ENCODE measurements at regions not wholly inside any gene's neighbourhood (a gene's known extent, or its start where the extent isn't known, plus 50 kb on each side); places are given as distances from the start of the nearest gene placed in this dataset.

DNA sequence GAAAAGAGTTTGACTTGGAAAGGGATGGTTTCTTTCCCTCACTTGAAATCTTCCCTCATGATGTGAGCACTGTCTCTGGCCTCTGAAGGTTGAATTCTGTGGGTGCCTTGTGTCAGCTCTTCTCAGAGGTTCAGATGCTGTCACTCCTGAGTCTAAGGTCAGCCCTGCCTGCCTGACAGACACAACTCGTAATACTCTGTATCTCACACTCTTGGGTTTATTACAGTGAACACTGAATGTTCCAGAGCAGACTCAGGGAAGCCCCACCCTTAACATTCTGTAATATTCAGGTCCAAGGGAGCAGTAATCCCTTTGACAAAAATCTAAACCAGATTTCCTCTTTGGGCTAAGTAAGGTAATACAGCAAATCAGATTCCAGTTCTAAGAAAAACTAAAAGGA lies 837.8 kb downstream of the QKI start:
- H2AK5ac ChIP-seq (ENCODE audit: low read depth, low read length), result no peak overlapping the region
- intact Hi-C loops (cut with micrococcal nuclease), result no loop called here
- in situ Hi-C loops (cut with MboI; ENCODE audit: low sequenced_read_pairs), result no loop called here
- H3K23ac ChIP-seq (ENCODE audit: low read depth, low read length), result no peak overlapping the region
- H4K5ac ChIP-seq (ENCODE audit: low read depth, low read length), result no peak overlapping the region
- no peaks in the 10 kb centered on the region for H3K79me1 ChIP-seq (ENCODE audit: low read depth in 1 of 2, low read length in 2 of 2)
- H3K4me1 ChIP-seq (ENCODE audit: control insufficient read depth, insufficient read depth, low read length), result no peaks in the 10 kb centered on the region
- dilution Hi-C loops (cut with HindIII; ENCODE audit: low sequenced_read_pairs, unreplicated experiment), result no loop called here
- no peak overlapping the region for H3K4me3 ChIP-seq (ENCODE audit: insufficient read depth, low read depth, low read length)
- BruUV-seq (replicated peaks), result no TSS peak
- H3K9me3 ChIP-seq (ENCODE audit: control insufficient read depth, insufficient read depth, low read length), result peaks cover 13% of the 10 kb centered on the region
- no peak overlapping the region for H3K9ac ChIP-seq (ENCODE audit: low read depth, low read length)
- DNase-seq (no peak), ATAC-seq (ENCODE audit: low read depth) (no peak)
- no peak overlapping the region for H3K4ac ChIP-seq (ENCODE audit: low read depth, low read length)
- no peak overlapping the region for H2AFZ ChIP-seq (replicated peaks; ENCODE audit: low read length, poor library complexity)
- no peak overlapping the region for H4K91ac ChIP-seq (ENCODE audit: insufficient read depth, low read depth, low read length)
- H3K4me2 ChIP-seq (ENCODE audit: low read depth, low read length), result no peak overlapping the region
- TF ChIP-seq NFE2L2 (IDR thresholded peaks at IDR 0.05; ENCODE audit: low read depth, low read length) (no peak), MXI1 (IDR thresholded peaks at IDR 0.05; ENCODE audit: borderline replicate concordance, low read depth, low read length) (no peak), POLR2A (IDR thresholded peaks at IDR 0.05; ENCODE audit: low read depth, low read length) (no peak), RFX5 (IDR thresholded peaks at IDR 0.05; ENCODE audit: low read depth, low read length) (no peak), RCOR1 (IDR thresholded peaks at IDR 0.05; ENCODE audit: insufficient replicate concordance, low read length) (no peak), FOS (IDR thresholded peaks at IDR 0.05; ENCODE audit: low read depth, low read length) (no peak), MAZ (IDR thresholded peaks at IDR 0.05; ENCODE audit: borderline replicate concordance, low read depth, low read length) (no peak), CEBPB (IDR thresholded peaks at IDR 0.05; ENCODE audit: low read depth, low read length) (no peak), MAFK (IDR thresholded peaks at IDR 0.05; ENCODE audit: low read depth, low read length) (no peak), SMC3 (IDR thresholded peaks at IDR 0.05; ENCODE audit: low read depth, low read length) (no peak), BHLHE40 (IDR thresholded peaks at IDR 0.05; ENCODE audit: low read depth, low read length) (no peak)
- TF ChIP-seq, protein P1, sequence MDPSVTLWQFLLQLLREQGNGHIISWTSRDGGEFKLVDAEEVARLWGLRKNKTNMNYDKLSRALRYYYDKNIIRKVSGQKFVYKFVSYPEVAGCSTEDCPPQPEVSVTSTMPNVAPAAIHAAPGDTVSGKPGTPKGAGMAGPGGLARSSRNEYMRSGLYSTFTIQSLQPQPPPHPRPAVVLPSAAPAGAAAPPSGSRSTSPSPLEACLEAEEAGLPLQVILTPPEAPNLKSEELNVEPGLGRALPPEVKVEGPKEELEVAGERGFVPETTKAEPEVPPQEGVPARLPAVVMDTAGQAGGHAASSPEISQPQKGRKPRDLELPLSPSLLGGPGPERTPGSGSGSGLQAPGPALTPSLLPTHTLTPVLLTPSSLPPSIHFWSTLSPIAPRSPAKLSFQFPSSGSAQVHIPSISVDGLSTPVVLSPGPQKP (IDR thresholded peaks at IDR 0.05; ENCODE audit: borderline replicate concordance, low read depth, low read length), result no peak
- TF ChIP-seq, protein P2, sequence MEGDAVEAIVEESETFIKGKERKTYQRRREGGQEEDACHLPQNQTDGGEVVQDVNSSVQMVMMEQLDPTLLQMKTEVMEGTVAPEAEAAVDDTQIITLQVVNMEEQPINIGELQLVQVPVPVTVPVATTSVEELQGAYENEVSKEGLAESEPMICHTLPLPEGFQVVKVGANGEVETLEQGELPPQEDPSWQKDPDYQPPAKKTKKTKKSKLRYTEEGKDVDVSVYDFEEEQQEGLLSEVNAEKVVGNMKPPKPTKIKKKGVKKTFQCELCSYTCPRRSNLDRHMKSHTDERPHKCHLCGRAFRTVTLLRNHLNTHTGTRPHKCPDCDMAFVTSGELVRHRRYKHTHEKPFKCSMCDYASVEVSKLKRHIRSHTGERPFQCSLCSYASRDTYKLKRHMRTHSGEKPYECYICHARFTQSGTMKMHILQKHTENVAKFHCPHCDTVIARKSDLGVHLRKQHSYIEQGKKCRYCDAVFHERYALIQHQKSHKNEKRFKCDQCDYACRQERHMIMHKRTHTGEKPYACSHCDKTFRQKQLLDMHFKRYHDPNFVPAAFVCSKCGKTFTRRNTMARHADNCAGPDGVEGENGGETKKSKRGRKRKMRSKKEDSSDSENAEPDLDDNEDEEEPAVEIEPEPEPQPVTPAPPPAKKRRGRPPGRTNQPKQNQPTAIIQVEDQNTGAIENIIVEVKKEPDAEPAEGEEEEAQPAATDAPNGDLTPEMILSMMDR (conservative IDR thresholded peaks at IDR 0.05; ENCODE audit: low read depth, low read length), result no peak
- no peak overlapping the region for H3K56ac ChIP-seq (ENCODE audit: extremely low read depth, insufficient read depth, low read length)
- H2BK15ac ChIP-seq (ENCODE audit: low read depth, low read length), result no peak overlapping the region
- H2BK5ac ChIP-seq (ENCODE audit: low read depth, low read length, poor library complexity, severe bottlenecking), result no peak overlapping the region
- H2BK120ac ChIP-seq (ENCODE audit: low read depth, low read length), result no peak overlapping the region
- H3K36me3 ChIP-seq (ENCODE audit: control insufficient read depth, insufficient read depth, low read length), result no peaks in the 10 kb centered on the region
- no peak overlapping the region for H3K14ac ChIP-seq (replicated peaks; ENCODE audit: low read depth, low read length)
- no peak overlapping the region for H3K27ac ChIP-seq (ENCODE audit: insufficient read depth, low read length)
- H4K20me1 ChIP-seq (ENCODE audit: insufficient read depth, low read length), result no peaks in the 10 kb centered on the region
- no peaks in the 10 kb centered on the region for H3K9me1 ChIP-seq (ENCODE audit: insufficient read depth, low read length)
- ChIA-PET POLR2A (ENCODE audit: unreplicated experiment) (no interaction called here), CTCF (no interaction called here)
- H3K18ac ChIP-seq (ENCODE audit: low read depth, low read length), result no peak overlapping the region
- no peak overlapping the region for H4K8ac ChIP-seq (ENCODE audit: low read depth in 2 of 2, low read length in 2 of 2)
- H3K27me3 ChIP-seq (ENCODE audit: control insufficient read depth, insufficient read depth, low read length), result no peaks in the 10 kb centered on the region
- H2AK9ac ChIP-seq (replicated peaks; ENCODE audit: low read depth, low read length, poor library complexity), result no peak overlapping the region
- H2BK20ac ChIP-seq (ENCODE audit: low read depth, low read length), result no peak overlapping the region
- WGBS, 2 experiments (ENCODE audit: extremely low coverage in 2 of 2, insufficient read length in 1 of 2), result no CpG with 5 or more reads among the region's 1 CpG

Data from IMR-90 (cell line).